MM.1S (cell line): ENCODE measurements at regions not wholly inside any gene's neighbourhood (a gene's known extent, or its start where the extent isn't known, plus 50 kb on each side); places are given as distances from the start of the nearest gene placed in this dataset.

ENCODE experiments used
- DNase-seq: peaks from one replicate; pipeline ENCODE4 v3.0.0-alpha.2; 2015
- H2AFZ ChIP-seq: fragments of 300-600 bp; sonication (generic); 2 replicates; pipeline ENCODE4 v1.6.0; 2016; ENCODE audit warnings: antibody characterized with exemption, low read length
- H3F3A ChIP-seq: fragments of 300-600 bp; sonication (generic); 2 replicates; pipeline ENCODE4 v1.6.1; 2016; ENCODE audit warnings: mild to moderate bottlenecking, antibody characterized with exemption, low read length, moderate library complexity, mixed read lengths; ENCODE audit not compliant: insufficient read depth
- H3K27ac ChIP-seq: fragments of 300-600 bp; sonication (generic); 2 replicates; pipeline ENCODE4 v1.5.1; 2016; ENCODE audit warnings: mild to moderate bottlenecking, low read length
- H3K27me3 ChIP-seq: fragments of 300-600 bp; sonication (generic); replicated peaks from 2 replicates; pipeline ENCODE4 v1.6.0; 2016; ENCODE audit warnings: low read length; ENCODE audit not compliant: insufficient read depth
- H3K36me3 ChIP-seq: fragments of 300-600 bp; sonication (generic); replicated peaks from 2 replicates; pipeline ENCODE4 v1.6.1; 2016; ENCODE audit warnings: mild to moderate bottlenecking, low read length, mixed read lengths; ENCODE audit not compliant: insufficient read depth
- H3K4me1 ChIP-seq: fragments of 300-600 bp; sonication (generic); 2 replicates; pipeline ENCODE4 v1.6.1; 2016; ENCODE audit warnings: low read length, mixed read lengths
- H3K4me2 ChIP-seq: fragments of 300-600 bp; sonication (generic); 2 replicates; pipeline ENCODE4 v1.6.0; 2016; ENCODE audit warnings: low read depth, low read length
- H3K4me3 ChIP-seq: fragments of 300-600 bp; sonication (generic); 2 replicates; pipeline ENCODE4 v1.5.1; 2016; ENCODE audit warnings: low read length, mixed read lengths
- H3K79me2 ChIP-seq: fragments of 300-600 bp; sonication (generic); 2 replicates; pipeline ENCODE4 v1.6.1; 2016; ENCODE audit warnings: mixed run types, low read length, mixed read lengths
- H3K9ac ChIP-seq: fragments of 300-600 bp; sonication (generic); 2 replicates; pipeline ENCODE4 v1.6.1; 2016; ENCODE audit warnings: low read length, mixed read lengths
- H3K9me2 ChIP-seq: fragments of 300-600 bp; sonication (generic); replicated peaks from 2 replicates; pipeline ENCODE4 v1.6.1; 2016; ENCODE audit warnings: mild to moderate bottlenecking, low read length, mixed read lengths; ENCODE audit not compliant: insufficient read depth
- H3K9me3 ChIP-seq: fragments of 300-600 bp; sonication (generic); replicated peaks from 2 replicates; pipeline ENCODE4 v1.6.1; 2016; ENCODE audit warnings: mild to moderate bottlenecking, low read length, mixed read lengths; ENCODE audit not compliant: insufficient read depth
- H4K20me1 ChIP-seq: fragments of 300-600 bp; sonication (generic); 2 replicates; pipeline ENCODE4 v1.6.1; 2016; ENCODE audit warnings: mild to moderate bottlenecking, low read length, moderate library complexity, mixed read lengths; ENCODE audit not compliant: insufficient read depth
- EZH2 ChIP-seq: fragments of 300-600 bp; sonication (generic); optimal IDR thresholded peaks from 2 replicates; pipeline ENCODE3; 2017; ENCODE audit warnings: low read depth, mild to moderate bottlenecking, antibody characterized with exemption, low read length, mixed read lengths
- EZH2phosphoT487 ChIP-seq: fragments of 300-600 bp; sonication (generic); IDR thresholded peaks from 2 replicates; pipeline ENCODE4 v1.6.1; 2018; ENCODE audit warnings: antibody characterized with exemption, low read length
- TF ChIP-seq, protein P1 (sequence below): fragments of 300-600 bp; sonication (generic); IDR thresholded peaks from 2 replicates; pipeline ENCODE4 v1.5.1; 2016; ENCODE audit warnings: antibody characterized with exemption, low read length, mixed read lengths

DNA sequence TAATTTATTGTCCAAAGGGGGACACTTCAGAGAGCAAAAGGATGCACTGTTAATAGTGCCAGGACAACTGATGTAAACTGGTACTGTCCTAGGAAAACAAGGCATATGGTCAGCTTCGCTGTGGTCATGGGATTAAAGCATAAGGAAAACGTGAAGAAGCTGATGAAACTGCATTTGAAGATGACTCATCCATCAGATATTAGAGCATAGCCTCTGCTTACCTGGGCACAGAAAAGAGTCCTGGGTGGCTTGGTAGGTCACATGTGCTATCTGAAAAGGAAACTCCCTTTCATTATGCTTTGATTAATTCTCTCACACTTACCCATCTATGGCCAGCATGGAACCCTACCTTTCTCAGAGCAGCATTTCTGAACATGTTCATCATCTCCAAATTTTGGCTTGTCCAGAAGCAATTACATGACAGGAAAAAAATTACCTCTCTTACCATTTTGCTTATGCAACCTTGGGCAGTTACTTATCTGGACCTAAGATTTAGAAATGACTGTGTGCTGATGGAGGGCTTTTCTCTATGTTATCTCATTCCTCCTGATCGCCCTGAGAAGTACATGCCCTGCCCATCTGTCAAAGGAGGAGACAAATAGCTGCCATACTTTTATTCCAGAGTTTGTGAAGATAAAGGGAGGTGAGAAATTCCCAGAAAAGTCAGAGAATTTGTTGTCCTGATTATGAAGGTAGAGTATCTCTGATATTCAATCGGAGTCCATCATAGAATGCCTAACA lies 275.3 kb upstream of the SLC14A2 start:
- H3F3A ChIP-seq: no peaks in the 10 kb centered on the region
- no peak overlapping the region for H3K4me3 ChIP-seq
- no peak overlapping the region for H3K9ac ChIP-seq
- no peaks in the 10 kb centered on the region for H3K79me2 ChIP-seq
- H4K20me1 ChIP-seq: no peaks in the 10 kb centered on the region
- no peak overlapping the region for H3K4me2 ChIP-seq
- no peak overlapping the region for H2AFZ ChIP-seq
- H3K4me1 ChIP-seq: no peaks in the 10 kb centered on the region
- no peak for DNase-seq
- TF ChIP-seq EZH2phosphoT487 (no peak), EZH2 (no peak)
- TF ChIP-seq, protein P1, sequence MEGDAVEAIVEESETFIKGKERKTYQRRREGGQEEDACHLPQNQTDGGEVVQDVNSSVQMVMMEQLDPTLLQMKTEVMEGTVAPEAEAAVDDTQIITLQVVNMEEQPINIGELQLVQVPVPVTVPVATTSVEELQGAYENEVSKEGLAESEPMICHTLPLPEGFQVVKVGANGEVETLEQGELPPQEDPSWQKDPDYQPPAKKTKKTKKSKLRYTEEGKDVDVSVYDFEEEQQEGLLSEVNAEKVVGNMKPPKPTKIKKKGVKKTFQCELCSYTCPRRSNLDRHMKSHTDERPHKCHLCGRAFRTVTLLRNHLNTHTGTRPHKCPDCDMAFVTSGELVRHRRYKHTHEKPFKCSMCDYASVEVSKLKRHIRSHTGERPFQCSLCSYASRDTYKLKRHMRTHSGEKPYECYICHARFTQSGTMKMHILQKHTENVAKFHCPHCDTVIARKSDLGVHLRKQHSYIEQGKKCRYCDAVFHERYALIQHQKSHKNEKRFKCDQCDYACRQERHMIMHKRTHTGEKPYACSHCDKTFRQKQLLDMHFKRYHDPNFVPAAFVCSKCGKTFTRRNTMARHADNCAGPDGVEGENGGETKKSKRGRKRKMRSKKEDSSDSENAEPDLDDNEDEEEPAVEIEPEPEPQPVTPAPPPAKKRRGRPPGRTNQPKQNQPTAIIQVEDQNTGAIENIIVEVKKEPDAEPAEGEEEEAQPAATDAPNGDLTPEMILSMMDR: no peak
- no peak overlapping the region for H3K27ac ChIP-seq
- no peaks in the 10 kb centered on the region for H3K9me3 ChIP-seq
- H3K36me3 ChIP-seq: no peaks in the 10 kb centered on the region
- no peaks in the 10 kb centered on the region for H3K9me2 ChIP-seq
- no peaks in the 10 kb centered on the region for H3K27me3 ChIP-seq

DNA sequence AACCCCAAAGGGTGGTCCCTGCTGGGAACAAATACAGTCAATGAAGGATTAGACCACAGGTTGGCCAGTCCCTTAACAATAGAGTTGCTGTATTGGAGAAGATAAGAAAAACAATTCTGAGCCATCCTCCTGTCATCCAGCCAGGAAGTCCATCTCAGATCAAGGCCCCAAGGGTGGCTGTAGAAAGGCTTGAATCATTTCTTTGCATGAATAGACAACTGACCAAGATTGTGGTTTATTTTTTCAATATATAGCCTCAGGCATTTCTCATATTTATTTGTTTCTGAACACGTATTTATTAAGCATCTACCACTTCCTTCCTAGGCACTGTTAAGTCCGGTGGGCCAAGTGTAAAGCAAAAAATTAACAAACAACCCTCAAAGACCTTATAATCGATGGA lies 274.4 kb upstream of the SLC14A2 start:
- Histone ChIP-seq H3K4me2 (no peak overlapping the region), H3K36me3 (no peaks in the 10 kb centered on the region), H3K4me1 (no peaks in the 10 kb centered on the region), H3K9me3 (no peaks in the 10 kb centered on the region), H2AFZ (no peak overlapping the region), H3K27me3 (no peaks in the 10 kb centered on the region), H3K79me2 (no peaks in the 10 kb centered on the region), H4K20me1 (no peaks in the 10 kb centered on the region), H3K27ac (no peak overlapping the region), H3K4me3 (no peak overlapping the region), H3F3A (no peaks in the 10 kb centered on the region), H3K9me2 (no peaks in the 10 kb centered on the region), H3K9ac (no peak overlapping the region)
- TF ChIP-seq, protein P1: no peak
- TF ChIP-seq EZH2: no peak
- no peak for TF ChIP-seq EZH2phosphoT487
- DNase-seq: no peak

DNA sequence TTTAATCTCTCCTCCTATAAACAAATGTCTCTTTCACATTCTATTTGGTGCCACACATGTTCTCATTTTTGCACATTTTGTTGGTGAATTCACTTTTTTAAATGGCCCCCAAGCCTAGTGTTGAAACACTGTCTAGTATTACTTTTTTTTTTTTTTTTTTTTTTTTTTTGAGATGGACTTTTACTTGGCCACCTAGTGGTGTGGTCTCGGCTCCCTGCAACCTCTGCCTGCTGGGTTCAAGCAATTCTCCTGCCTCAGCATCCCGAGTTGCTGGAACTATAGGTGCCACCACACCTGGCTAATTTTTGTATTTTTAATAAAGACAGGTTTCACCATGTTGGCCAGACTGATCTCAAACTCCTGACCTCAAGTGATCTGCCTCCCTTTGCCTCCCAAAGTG lies 273.8 kb upstream of the SLC14A2 start:
- H3K27ac ChIP-seq: no peak overlapping the region
- H4K20me1 ChIP-seq: no peaks in the 10 kb centered on the region
- H3K9me3 ChIP-seq: no peaks in the 10 kb centered on the region
- no peak overlapping the region for H3K9ac ChIP-seq
- no peaks in the 10 kb centered on the region for H3K79me2 ChIP-seq
- H3K4me2 ChIP-seq: no peak overlapping the region
- no peaks in the 10 kb centered on the region for H3K9me2 ChIP-seq
- no peaks in the 10 kb centered on the region for H3K27me3 ChIP-seq
- H3F3A ChIP-seq: no peaks in the 10 kb centered on the region
- no peaks in the 10 kb centered on the region for H3K4me1 ChIP-seq
- no peak overlapping the region for H2AFZ ChIP-seq
- no peak for DNase-seq
- H3K36me3 ChIP-seq: no peaks in the 10 kb centered on the region
- H3K4me3 ChIP-seq: no peak overlapping the region
- TF ChIP-seq, protein P1: no peak
- TF ChIP-seq EZH2: no peak
- TF ChIP-seq EZH2phosphoT487: no peak
